HEK293 (cell line): ENCODE measurements at regions not wholly inside any gene's neighbourhood (a gene's known extent, or its start where the extent isn't known, plus 50 kb on each side); places are given as distances from the start of the nearest gene placed in this dataset.

ENCODE experiments used
- CTCF ChIA-PET: fragments of 350-600 bp; formaldehyde crosslinking; extraction: SDS; loops from one replicate; lab custom pipeline; 2021; ENCODE audit warnings: antibody characterized with exemption; lab: Yijun Ruan, JAX
- POLR2A ChIA-PET: fragments of 300-600 bp; formaldehyde crosslinking; extraction: SDS; loops from one replicate; lab custom pipeline; 2020; ENCODE audit warnings: antibody characterized with exemption, inconsistent platforms; lab: Yijun Ruan, JAX
- H3K27ac ChIP-seq: fragments of 200-500 bp; sonication (Bioruptor generic); 2 replicates; pipeline ENCODE4 v1.5.1; 2014; ENCODE audit warnings: low read depth, low read length, control low read depth, inconsistent platforms; ENCODE audit errors: extremely low read depth
- H3K36me3 ChIP-seq, 2 experiments: fragments of 200-500 bp in 1 of 2; sonication (Bioruptor generic) in 1 of 2; 1 replicate in 1 of 2; 2 replicates in 1 of 2; pipeline ENCODE4 v1.5.1; 2014 to 2017; ENCODE audit warnings: inconsistent platforms in 2 of 2, low read length in 2 of 2; ENCODE audit not compliant: control insufficient read depth in 2 of 2, insufficient read depth in 1 of 2
- H3K4me1 ChIP-seq: fragments of 200-500 bp; sonication (Bioruptor generic); 2 replicates; pipeline ENCODE4 v1.5.1; 2014; ENCODE audit warnings: mild to moderate bottlenecking, low read length, inconsistent platforms; ENCODE audit not compliant: control insufficient read depth, insufficient read depth
- H3K4me3 ChIP-seq: 2 replicates; pipeline ENCODE4 v1.5.1; 2011; ENCODE audit warnings: low read depth, mild to moderate bottlenecking, control low read depth, low read length, moderate library complexity
- H3K9me3 ChIP-seq: fragments of 200-500 bp; sonication (Bioruptor generic); 2 replicates; pipeline ENCODE4 v1.5.1; 2014; ENCODE audit warnings: low read depth, low read length, inconsistent platforms; ENCODE audit not compliant: control insufficient read depth, insufficient read depth
- HOXC10 ChIP-seq: sonication (generic); formaldehyde crosslinking; IDR thresholded peaks from 2 replicates; pipeline ENCODE4 v1.8.1; 2023; ENCODE audit warnings: mild to moderate bottlenecking, missing genetic modification reagents
- WT1 ChIP-seq: fragments of 450-650 bp; formaldehyde crosslinking; IDR thresholded peaks from 2 replicates; pipeline ENCODE4 v1.5.1; 2016; ENCODE audit warnings: missing biosample characterization, missing genetic modification characterization
- ZBTB17 ChIP-seq: fragments of 450-650 bp; formaldehyde crosslinking; IDR thresholded peaks from 2 replicates; pipeline ENCODE4 v1.5.1; 2016; ENCODE audit warnings: missing biosample characterization, missing genetic modification characterization
- ZBTB20 ChIP-seq: fragments of 450-650 bp; formaldehyde crosslinking; IDR thresholded peaks from 2 replicates; pipeline ENCODE4 v1.5.1; 2016; ENCODE audit warnings: missing biosample characterization, missing genetic modification characterization
- ZFP3 ChIP-seq: fragments of 450-650 bp; formaldehyde crosslinking; IDR thresholded peaks from 2 replicates; pipeline ENCODE4 v1.5.1; 2016; ENCODE audit warnings: low read depth, missing biosample characterization, missing genetic modification characterization
- ZNF112 ChIP-seq: fragments of 450-650 bp; formaldehyde crosslinking; IDR thresholded peaks from 2 replicates; pipeline ENCODE4 v1.5.0; 2017; ENCODE audit warnings: missing biosample characterization, missing genetic modification characterization
- ZNF274 ChIP-seq, 2 experiments: fragments of 200-500 bp in 1 of 2; fragments of 450-650 bp in 1 of 2; sonication (Bioruptor generic) in 1 of 2; formaldehyde crosslinking in 1 of 2; IDR thresholded peaks; 2 replicates each; pipeline versions ENCODE4 v1.5.1 to v1.6.1; 2014 to 2016; ENCODE audit warnings: borderline replicate concordance in 1 of 2, inconsistent platforms in 1 of 2, low read length in 1 of 2, missing biosample characterization in 1 of 2, missing genetic modification characterization in 1 of 2
- ZNF433 ChIP-seq: fragments of 450-650 bp; formaldehyde crosslinking; IDR thresholded peaks from 2 replicates; pipeline ENCODE4 v1.5.1; 2016; ENCODE audit warnings: missing biosample characterization, missing genetic modification characterization, low read depth
- ZNF473 ChIP-seq: fragments of 450-650 bp; formaldehyde crosslinking; IDR thresholded peaks from 2 replicates; pipeline ENCODE4 v1.5.1; 2017; ENCODE audit warnings: missing biosample characterization, missing genetic modification characterization
- ZNF555 ChIP-seq: fragments of 450-650 bp; formaldehyde crosslinking; conservative IDR thresholded peaks from 2 replicates; pipeline ENCODE4 v1.5.1; 2017; ENCODE audit warnings: missing biosample characterization, mild to moderate bottlenecking, missing genetic modification characterization, inconsistent platforms
- ZNF561 ChIP-seq: fragments of 450-650 bp; IDR thresholded peaks from 2 replicates; pipeline ENCODE4 v1.5.1; 2018; ENCODE audit warnings: missing biosample characterization, missing genetic modification characterization, borderline replicate concordance
- ZNF768 ChIP-seq: fragments of 450-650 bp; formaldehyde crosslinking; IDR thresholded peaks from 2 replicates; pipeline ENCODE4 v1.5.1; 2018; ENCODE audit warnings: missing biosample characterization, mild to moderate bottlenecking, missing genetic modification characterization
- ZNF843 ChIP-seq: fragments of 450-650 bp; formaldehyde crosslinking; IDR thresholded peaks from 2 replicates; pipeline ENCODE4 v1.5.1; 2016; ENCODE audit warnings: missing biosample characterization, missing genetic modification characterization
- TF ChIP-seq, protein P1 (sequence below): fragments of 450-650 bp; formaldehyde crosslinking; IDR thresholded peaks from 2 replicates; pipeline ENCODE4 v1.5.1; 2016; ENCODE audit warnings: missing biosample characterization, missing genetic modification characterization
- TF ChIP-seq, protein P2 (sequence below): fragments of 450-650 bp; formaldehyde crosslinking; IDR thresholded peaks from 2 replicates; pipeline ENCODE4 v1.5.1; 2017; ENCODE audit warnings: missing biosample characterization, mild to moderate bottlenecking, missing genetic modification characterization, moderate library complexity
- TF ChIP-seq, protein P3 (sequence below): fragments of 450-650 bp; formaldehyde crosslinking; IDR thresholded peaks from 2 replicates; pipeline ENCODE4 v1.5.1; 2016; ENCODE audit warnings: missing biosample characterization, missing genetic modification characterization, borderline replicate concordance
- TF ChIP-seq, protein P4 (sequence below): fragments of 450-650 bp; formaldehyde crosslinking; IDR thresholded peaks from 2 replicates; pipeline ENCODE4; 2016; ENCODE audit warnings: missing biosample characterization, missing genetic modification characterization
- TF ChIP-seq, protein P5 (sequence below): fragments of 450-650 bp; formaldehyde crosslinking; IDR thresholded peaks from 2 replicates; pipeline ENCODE4 v1.5.1; 2016; ENCODE audit warnings: missing biosample characterization, missing genetic modification characterization

DNA sequence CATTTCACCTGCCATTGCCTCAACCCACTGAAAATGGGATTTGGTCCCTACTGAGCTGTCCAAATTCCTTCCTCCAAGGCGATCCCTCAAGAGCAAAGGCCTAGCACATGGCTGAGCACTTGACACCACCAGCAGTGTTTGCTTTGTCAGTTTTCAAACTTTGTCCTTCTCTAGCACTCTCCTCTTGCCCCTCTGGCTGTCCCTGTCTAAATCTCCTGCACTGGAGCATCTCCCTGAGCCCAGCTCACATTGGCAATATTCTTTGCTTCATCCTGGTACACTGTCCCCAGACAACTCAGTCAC is 66.6 kb upstream of the FTH1 start:
- CTCF ChIA-PET, result interaction anchor here (0.6 to 0.7 kb wide), 3 partner anchors 134 to 395 kb away, joined by 3 to 4 read pairs (median 3); no protein-coding TSS in a partner anchor
- Histone ChIP-seq H3K27ac (no peak overlapping the region), H3K4me3 (no peak overlapping the region), H3K36me3 (no peaks in the 10 kb centered on the region), H3K4me1 (no peaks in the 10 kb centered on the region), H3K9me3 (no peaks in the 10 kb centered on the region)
- no peak for TF ChIP-seq ZNF433 (tag by site-specific recombination)
- no peak for TF ChIP-seq HOXC10 (CRISPR knock-in tag)
- no peak for TF ChIP-seq ZNF843 (tag by site-specific recombination)
- TF ChIP-seq ZNF555 (tag by site-specific recombination), result no peak
- no peak for TF ChIP-seq ZNF561
- TF ChIP-seq, protein P1, sequence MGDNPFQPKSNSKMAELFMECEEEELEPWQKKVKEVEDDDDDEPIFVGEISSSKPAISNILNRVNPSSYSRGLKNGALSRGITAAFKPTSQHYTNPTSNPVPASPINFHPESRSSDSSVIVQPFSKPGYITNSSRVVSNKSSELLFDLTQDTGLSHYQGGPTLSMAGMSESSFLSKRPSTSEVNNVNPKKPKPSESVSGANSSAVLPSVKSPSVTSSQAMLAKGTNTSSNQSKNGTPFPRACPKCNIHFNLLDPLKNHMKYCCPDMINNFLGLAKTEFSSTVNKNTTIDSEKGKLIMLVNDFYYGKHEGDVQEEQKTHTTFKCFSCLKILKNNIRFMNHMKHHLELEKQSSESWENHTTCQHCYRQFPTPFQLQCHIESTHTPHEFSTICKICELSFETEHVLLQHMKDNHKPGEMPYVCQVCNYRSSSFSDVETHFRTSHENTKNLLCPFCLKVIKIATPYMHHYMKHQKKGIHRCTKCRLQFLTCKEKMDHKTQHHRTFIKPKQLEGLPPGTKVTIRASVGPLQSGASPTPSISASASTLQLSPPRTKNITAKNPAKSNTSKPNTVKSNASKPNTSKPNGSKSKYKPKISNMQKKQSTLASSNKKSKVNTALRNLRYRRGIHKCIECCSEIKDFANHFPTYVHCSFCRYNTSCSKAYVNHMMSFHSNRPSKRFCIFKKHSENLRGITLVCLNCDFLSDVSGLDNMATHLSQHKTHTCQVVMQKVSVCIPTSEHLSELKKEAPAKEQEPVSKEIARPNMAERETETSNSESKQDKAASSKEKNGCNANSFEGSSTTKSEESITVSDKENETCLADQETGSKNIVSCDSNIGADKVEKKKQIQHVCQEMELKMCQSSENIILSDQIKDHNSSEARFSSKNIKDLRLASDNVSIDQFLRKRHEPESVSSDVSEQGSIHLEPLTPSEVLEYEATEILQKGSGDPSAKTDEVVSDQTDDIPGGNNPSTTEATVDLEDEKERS (tag by site-specific recombination), result no peak
- TF ChIP-seq, protein P2, sequence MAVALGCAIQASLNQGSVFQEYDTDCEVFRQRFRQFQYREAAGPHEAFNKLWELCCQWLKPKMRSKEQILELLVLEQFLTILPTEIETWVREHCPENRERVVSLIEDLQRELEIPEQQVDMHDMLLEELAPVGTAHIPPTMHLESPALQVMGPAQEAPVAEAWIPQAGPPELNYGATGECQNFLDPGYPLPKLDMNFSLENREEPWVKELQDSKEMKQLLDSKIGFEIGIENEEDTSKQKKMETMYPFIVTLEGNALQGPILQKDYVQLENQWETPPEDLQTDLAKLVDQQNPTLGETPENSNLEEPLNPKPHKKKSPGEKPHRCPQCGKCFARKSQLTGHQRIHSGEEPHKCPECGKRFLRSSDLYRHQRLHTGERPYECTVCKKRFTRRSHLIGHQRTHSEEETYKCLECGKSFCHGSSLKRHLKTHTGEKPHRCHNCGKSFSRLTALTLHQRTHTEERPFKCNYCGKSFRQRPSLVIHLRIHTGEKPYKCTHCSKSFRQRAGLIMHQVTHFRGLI (tag by site-specific recombination), result no peak
- TF ChIP-seq WT1 (tag by site-specific recombination), result no peak
- POLR2A ChIA-PET, result no interaction called here

DNA sequence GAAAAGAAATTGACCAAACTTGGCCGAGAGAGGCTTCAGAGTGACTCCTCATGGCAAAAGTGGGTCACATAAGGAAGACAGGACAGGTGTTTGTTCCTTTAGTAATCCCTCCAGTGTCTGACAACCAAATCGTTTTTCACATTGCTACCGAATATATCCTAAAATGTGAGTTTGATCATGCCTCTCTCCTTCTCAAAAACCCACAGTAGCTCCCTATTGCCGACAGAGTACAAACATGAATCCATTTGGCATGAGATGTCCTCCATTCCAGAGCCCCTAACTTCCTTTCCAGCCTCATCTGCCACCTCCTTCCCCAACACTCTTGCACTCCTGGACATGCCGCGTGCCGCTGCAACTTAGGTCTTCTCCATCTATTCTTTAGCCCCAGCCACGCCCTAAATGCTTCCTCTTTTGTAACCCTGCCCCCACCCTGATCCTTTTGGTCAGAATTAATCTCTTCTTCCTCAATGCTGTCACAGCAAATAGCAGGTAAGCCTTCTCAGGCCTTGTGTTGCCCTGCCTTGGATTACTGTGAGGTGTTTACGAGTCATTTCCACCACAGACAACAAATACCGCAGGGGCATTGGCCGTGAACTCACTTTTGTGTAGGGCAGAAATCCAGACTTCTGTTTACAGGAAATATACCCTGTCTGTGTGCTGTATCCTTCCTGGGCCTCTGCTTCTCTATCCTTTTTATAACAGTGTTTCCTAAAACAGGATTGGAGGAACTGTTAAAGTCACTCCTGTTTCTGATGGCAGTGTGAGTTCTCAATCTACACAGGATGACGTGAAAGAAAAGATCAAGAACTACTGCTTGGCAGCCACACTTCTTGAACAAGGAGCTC is 66.0 kb upstream of the FTH1 start:
- POLR2A ChIA-PET, result no interaction called here
- CTCF ChIA-PET, result interaction anchor here (0.6 to 0.7 kb wide), 3 partner anchors 15 to 395 kb away, joined by 3 to 4 read pairs (median 3); no protein-coding TSS in a partner anchor
- no peaks in the 10 kb centered on the region for H3K9me3 ChIP-seq
- H3K36me3 ChIP-seq, result no peaks in the 10 kb centered on the region
- H3K4me3 ChIP-seq, result no peak overlapping the region
- H3K4me1 ChIP-seq, result no peaks in the 10 kb centered on the region
- no peak overlapping the region for H3K27ac ChIP-seq
- TF ChIP-seq ZNF274 (IDR thresholded peaks at IDR 0.05; ENCODE audit: low read length), result no peak
- peak; percentile 32; the same call in 1 of the 2 replicates for TF ChIP-seq ZNF274 (tag by site-specific recombination; IDR thresholded peaks at IDR 0.05; ENCODE audit: borderline replicate concordance)
- TF ChIP-seq, protein P3, sequence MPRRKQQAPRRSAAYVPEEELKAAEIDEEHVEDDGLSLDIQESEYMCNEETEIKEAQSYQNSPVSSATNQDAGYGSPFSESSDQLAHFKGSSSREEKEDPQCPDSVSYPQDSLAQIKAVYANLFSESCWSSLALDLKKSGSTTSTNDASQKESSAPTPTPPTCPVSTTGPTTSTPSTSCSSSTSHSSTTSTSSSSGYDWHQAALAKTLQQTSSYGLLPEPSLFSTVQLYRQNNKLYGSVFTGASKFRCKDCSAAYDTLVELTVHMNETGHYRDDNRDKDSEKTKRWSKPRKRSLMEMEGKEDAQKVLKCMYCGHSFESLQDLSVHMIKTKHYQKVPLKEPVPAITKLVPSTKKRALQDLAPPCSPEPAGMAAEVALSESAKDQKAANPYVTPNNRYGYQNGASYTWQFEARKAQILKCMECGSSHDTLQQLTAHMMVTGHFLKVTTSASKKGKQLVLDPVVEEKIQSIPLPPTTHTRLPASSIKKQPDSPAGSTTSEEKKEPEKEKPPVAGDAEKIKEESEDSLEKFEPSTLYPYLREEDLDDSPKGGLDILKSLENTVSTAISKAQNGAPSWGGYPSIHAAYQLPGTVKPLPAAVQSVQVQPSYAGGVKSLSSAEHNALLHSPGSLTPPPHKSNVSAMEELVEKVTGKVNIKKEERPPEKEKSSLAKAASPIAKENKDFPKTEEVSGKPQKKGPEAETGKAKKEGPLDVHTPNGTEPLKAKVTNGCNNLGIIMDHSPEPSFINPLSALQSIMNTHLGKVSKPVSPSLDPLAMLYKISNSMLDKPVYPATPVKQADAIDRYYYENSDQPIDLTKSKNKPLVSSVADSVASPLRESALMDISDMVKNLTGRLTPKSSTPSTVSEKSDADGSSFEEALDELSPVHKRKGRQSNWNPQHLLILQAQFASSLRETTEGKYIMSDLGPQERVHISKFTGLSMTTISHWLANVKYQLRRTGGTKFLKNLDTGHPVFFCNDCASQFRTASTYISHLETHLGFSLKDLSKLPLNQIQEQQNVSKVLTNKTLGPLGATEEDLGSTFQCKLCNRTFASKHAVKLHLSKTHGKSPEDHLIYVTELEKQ, result no peak
- TF ChIP-seq, all 188 proteins: peak for 1

DNA sequence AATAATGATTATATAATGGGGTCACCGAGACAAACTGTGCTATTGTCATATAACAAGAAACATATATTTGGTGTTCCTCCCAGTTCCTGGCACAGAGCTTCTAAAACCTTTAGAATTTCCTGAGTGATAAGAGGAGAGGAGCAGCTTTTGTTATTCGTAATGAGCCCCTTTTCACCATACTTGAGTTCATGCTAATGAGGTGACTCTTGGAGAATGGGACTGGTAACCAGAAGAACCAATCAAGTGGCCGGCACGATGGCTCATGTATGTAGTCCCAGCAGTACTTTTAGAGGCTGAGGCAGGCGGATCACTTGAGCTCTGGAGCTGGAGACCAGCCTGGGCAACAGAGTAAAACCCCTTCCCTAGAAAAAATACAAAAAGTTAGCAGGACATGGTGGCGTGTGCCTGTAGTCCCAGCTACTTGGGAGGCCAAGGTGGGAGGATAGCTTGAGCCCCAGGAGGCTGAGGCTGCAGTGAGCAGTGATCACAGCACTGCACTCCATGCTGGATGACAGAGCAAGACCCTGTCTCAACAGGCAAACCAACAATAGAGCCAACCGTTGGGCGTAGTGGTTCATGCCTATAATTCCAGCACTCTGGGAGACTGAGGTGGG is 62.7 kb upstream of the FTH1 start:
- Histone ChIP-seq H3K4me1 (no peaks in the 10 kb centered on the region), H3K36me3 (no peaks in the 10 kb centered on the region), H3K4me3 (no peak overlapping the region), H3K9me3 (no peaks in the 10 kb centered on the region), H3K27ac (no peak overlapping the region)
- CTCF ChIA-PET, result interaction anchor here (0.6 to 1.2 kb wide), 2 partner anchors 159 to 222 kb away, joined by 3 read pairs; no protein-coding TSS in a partner anchor
- POLR2A ChIA-PET, result no interaction called here
- TF ChIP-seq, protein P4, sequence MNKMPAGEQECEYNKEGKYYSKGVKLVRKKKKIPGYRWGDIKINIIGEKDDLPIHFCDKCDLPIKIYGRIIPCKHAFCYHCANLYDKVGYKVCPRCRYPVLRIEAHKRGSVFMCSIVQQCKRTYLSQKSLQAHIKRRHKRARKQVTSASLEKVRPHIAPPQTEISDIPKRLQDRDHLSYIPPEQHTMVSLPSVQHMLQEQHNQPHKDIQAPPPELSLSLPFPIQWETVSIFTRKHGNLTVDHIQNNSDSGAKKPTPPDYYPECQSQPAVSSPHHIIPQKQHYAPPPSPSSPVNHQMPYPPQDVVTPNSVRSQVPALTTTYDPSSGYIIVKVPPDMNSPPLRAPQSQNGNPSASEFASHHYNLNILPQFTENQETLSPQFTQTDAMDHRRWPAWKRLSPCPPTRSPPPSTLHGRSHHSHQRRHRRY (tag by site-specific recombination), result no peak
- TF ChIP-seq ZBTB17 (tag by site-specific recombination) (no peak), ZNF768 (no peak), ZNF473 (tag by site-specific recombination) (no peak), ZFP3 (tag by site-specific recombination) (no peak), ZNF112 (no peak), ZBTB20 (tag by site-specific recombination) (no peak)
- TF ChIP-seq, protein P5, sequence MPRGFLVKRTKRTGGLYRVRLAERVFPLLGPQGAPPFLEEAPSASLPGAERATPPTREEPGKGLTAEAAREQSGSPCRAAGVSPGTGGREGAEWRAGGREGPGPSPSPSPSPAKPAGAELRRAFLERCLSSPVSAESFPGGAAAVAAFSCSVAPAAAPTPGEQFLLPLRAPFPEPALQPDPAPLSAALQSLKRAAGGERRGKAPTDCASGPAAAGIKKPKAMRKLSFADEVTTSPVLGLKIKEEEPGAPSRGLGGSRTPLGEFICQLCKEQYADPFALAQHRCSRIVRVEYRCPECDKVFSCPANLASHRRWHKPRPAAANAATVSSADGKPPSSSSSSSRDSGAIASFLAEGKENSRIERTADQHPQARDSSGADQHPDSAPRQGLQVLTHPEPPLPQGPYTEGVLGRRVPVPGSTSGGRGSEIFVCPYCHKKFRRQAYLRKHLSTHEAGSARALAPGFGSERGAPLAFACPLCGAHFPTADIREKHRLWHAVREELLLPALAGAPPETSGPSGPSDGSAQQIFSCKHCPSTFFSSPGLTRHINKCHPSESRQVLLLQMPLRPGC (tag by site-specific recombination), result no peak
